GM18505 (cell line): ENCODE measurements at regions not wholly inside any gene's neighbourhood (a gene's known extent, or its start where the extent isn't known, plus 50 kb on each side); places are given as distances from the start of the nearest gene placed in this dataset.

Experiments used
- ATAC-seq: cut with Tn5 transposase; IDR thresholded peaks from one replicate; pipeline ENCODE4 v1.9.1; 2021; ENCODE audit not compliant: unreplicated experiment
- POLR2A ChIP-seq: IDR thresholded peaks from 4 replicates; pipeline ENCODE4 v1.6.1; 2011; ENCODE audit warnings: borderline replicate concordance; ENCODE audit not compliant: insufficient read depth, insufficient read length; ENCODE audit errors: extremely low read depth

DNA sequence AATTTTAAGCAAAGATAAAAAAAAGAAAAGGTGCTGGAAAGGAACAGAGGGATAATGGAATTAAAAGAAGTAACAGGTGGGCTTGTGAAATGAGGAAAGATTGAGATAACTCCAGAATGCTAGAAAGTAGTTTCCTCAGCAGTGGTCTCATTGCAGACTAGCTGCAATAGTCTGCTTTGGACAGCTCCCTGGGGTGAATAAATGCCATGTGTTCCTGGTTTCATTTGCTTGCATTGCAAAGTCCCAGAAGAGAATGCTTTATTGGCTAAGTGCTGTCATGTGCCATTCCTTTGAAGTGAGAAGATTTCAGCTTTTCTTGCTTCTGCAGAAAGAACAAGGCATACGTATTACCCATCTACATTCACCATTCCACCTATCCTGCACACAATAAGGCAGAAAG lies 478.8 kb upstream of the RAG2 start:
- no peak for ATAC-seq

DNA sequence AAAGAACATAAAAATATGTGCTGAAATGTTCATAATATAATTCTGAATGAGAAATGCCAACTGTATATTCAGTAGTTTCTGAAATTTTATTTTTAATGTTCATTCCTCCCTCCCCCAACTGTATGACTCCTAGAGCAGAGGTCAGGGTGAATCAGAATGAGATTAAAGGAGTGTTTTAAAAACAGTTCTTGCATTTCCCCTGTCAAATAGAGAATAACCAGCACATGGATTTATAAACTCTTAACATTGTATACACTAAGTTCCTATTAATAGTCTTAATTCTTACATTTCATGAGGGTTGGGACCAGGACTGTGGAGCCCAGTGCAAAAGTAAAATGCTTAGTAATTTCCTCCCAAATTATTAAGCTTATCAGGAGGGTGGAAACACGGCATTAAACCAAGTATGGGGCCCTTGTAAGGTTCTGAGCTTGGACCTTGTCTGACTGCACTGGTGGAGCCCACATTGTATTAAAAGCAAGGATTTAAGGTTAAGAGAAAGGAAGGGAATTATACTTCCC lies 474.6 kb upstream of the RAG2 start:
- no peak for TF ChIP-seq POLR2A
- no peak for ATAC-seq

More for the DNA sequence above, 478.8 kb upstream of the RAG2 start:
- no peak for TF ChIP-seq POLR2A

DNA sequence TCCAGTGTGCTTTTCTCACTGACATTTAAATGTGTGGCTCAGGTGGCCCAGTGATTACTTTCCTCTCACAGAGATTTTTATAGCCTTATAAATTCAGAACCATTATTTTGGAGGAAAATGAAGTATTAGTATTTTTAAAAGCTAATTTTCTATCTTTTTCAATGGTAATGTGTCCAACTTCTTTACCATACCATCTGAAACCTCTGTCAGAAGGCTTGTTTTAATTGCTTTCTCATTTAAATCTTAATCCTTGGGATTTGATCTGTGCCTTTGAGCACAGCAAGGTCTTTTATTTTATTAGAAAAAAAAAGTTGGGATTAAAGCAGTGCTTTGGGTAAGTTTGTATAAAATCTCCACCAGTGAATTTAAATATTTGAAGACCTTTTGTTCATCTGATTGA lies 452.3 kb upstream of the RAG2 start:
- ATAC-seq = no peak
- no peak for TF ChIP-seq POLR2A

DNA sequence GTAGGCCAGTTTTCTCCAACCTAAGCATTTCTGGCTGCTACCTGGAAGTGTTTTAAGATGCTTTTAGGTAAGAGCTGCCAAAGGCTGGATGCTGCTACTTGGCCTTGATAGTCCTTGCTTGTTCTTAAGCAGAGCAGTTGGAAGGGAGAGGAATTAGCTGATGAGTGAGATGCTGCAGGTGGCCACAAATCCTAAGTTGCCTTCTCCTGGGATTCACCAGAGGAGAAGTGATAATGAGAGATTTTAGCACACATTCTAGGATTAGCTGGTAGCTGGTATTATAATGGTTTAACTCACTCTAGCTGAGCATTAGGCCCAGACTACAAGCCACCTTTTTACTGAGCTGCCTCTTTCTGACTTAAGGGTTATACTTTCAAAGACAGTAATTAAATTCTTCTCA lies 442.9 kb upstream of the RAG2 start:
- no peak for ATAC-seq
- no peak for TF ChIP-seq POLR2A

DNA sequence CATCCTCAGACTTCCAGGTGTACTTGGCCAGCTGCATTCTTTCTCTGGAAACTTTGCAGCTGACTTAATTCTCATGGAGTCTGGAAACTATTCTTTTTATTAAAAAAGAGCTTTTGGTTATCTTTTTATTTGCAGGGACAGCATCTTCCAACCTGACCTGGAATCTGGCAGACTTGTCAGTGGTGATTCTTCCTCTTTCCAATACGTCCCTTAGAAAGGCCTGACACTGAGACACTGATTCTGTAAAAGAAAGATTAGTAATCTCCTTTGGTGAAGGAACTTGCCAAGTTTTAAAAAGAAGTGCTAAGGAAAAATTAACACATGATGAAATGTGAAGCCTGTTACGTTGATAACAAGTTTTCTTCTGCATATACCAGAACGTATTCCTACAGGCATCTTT lies 440.9 kb upstream of the RAG2 start:
- no peak for ATAC-seq
- no peak for TF ChIP-seq POLR2A

DNA sequence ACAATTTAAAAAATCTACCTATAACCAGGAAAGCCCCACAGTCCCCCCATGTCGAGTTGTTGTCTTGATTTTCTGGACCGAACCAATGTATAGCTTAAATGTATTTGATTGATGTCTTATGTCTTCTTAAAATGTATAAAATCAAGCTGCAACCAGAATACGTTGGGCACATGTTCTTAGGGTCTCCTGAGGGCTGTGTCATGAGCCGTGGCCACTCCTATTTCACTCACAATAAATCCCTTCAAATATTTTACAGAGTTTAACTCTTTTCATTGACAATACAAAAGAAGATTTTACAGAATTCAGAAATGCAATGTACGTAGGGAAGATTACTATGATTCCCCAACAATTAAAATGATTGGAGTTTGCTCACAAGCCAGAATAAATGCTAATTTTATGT lies 428.7 kb upstream of the RAG2 start:
- no peak for TF ChIP-seq POLR2A
- ATAC-seq = no peak

DNA sequence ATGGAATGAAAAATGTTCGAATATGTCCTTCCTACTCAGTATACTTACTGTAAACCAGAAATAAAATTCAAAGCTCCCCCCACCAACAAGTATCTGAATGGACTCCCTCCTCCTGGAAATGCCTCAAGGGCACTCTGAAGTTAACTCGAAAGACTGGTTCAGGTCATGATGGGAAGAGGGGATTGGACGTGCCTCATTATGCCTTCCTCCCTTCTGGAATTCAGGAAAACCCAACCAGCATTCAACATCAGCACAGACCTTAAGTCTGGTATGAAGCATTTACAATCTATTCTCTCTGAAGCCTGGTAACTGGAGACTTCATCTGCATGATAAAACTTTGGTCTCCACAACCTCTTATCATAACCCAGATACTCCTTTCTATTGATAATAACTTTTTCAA lies 428.3 kb upstream of the RAG2 start:
- no peak for TF ChIP-seq POLR2A
- no peak for ATAC-seq

DNA sequence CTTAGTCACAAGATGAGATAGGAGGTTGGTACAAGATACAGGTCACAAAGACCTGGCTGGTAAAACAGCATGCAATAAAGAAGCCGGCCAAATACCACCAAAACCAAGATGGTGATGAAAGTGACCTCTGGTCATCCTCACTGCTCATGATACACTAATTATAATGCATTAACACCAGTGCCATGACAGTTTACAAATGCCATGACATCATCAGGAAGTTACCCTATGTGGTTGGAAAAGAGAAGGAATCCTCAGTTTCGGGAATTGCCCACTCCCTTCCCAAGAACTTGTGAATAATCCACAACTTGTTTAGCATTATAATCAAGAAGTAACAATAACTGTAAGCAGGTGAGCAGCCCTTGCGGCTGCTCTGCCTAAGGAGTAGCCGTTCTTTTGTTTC lies 408.5 kb upstream of the RAG2 start:
- no peak for ATAC-seq
- TF ChIP-seq POLR2A = no peak

DNA sequence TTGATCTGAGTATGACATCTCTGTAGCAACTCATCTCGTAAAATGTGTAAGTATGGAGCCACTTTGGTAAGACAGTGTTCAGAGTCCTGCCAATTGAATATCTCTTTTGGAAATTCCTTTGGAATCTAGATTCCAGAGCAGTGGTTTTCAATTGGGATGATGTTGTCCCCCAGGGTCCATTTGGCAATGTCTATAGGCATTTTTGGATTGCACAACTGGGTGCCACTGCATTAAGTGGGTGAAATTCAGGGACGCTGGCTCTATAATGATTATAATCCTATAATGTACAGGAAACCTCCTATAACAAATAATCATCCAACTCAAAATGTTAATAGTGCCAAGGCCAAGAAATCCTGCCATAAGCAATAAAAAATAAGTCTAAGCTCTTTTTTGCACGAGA lies 404.8 kb upstream of the RAG2 start:
- TF ChIP-seq POLR2A = no peak
- ATAC-seq = no peak

DNA sequence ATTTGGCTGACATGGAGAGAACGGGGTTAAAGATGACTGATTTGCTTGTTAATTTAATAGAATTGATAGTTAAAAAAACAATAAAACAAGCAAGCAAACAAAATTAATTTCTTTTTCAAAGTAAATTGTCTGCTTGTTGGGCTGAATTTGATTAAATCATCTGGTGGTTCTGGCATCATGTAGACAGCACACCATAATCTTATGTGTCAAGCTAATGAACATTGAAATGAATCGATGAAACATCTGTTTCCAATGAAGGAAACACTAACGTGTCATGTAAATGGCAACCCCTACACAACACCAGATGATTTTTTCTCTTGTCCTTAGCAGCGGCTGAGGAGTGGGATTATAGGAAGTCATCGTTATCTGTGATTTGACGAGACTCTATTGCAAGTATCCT lies 399.6 kb upstream of the RAG2 start:
- no peak for TF ChIP-seq POLR2A
- ATAC-seq = no peak

DNA sequence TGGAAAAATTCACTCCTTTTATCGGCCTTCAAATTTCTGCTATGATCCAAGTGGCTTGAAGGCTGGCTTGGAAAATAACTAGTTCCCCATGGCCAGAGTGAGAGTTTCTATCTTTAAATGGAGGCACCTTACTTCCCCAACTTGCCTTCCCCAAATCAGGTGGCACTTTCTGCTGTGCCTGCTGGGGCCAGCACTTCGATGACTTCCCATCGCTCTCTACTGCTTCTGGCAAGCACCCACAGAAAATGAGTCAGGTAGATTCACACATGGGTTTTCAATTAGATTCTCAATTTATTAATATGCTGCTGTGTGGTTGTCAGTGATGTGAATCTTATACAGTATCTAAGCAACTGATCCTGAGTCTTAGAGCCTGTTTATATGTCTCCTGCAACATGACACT lies 398.8 kb upstream of the RAG2 start:
- TF ChIP-seq POLR2A = no peak
- no peak for ATAC-seq

DNA sequence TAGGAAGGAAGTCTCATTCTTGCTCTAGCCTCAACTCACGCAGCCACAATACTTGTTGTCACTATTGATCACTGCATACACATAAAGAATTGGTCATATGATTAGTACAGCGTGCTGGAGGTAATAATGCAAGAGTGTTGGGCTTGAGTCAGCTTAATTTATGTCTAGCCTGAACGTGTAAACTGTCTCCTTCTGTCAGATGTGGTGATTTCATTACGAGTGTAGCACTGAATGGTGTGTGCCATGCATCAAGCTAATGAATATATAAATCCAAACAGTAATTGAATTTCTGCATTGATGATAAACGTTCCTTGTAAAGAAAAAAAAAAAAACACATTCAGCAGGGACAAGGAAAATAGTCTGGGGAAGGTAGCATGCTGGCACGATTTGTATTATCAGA lies 396.2 kb upstream of the RAG2 start:
- no peak for TF ChIP-seq POLR2A
- ATAC-seq = no peak

DNA sequence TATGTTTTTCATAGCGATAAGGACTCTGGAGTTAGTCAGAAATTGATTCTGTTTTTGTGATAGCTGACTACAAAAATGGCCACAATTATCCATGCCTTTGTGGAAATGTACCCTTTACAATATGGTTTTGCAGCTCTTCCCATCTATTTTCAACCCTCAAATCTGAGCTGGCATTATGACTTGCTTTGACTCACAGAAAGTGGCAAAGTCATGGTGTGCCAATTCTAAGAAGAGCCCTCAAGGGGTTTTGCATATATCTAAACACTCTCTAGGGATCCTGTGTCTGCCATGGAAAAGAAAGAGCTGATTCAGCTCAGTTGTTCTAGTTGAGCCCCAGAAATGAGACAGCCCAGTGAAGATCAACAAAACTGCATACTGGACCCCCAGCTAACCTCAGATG lies 390.5 kb upstream of the RAG2 start:
- no peak for TF ChIP-seq POLR2A
- no peak for ATAC-seq

DNA sequence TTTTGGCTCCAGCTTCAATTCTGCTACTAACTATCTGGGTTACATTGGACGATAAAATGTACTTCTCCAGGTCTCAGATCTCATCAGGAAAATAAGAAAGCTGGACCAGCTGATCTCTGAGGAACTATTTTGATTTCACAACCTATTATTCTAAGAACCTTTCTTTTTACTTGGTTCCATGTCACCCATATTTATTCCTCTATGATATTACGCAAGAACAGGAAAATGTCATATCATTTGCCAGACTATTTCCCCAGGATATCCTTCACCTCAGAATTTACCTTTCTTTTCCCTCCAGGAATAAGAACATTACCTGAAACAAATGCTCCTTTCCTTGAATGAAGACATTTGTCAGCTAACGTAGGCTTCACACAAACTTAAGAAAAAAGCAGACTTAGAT lies 387.5 kb upstream of the RAG2 start:
- ATAC-seq = no peak
- TF ChIP-seq POLR2A = no peak

DNA sequence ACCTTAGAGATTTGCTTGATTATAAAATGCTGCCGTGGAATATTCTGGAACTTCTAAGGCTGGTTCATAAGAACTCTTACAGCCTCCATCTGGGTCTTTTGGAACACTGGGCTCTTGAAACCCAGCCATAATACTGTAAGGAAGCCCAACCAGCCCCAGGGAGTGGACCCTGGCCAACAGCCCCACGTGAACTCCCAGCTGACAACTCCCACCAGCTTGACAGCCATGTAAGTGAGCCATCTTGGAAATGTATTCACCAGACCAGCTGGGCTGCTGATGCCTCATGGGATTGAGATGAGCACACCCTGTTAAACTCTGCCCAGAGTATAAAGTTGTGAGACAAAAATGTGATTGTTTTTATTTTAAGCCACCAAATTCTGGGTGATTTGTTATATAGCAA lies 378.7 kb upstream of the RAG2 start:
- no peak for ATAC-seq
- no peak for TF ChIP-seq POLR2A
